H9 (cell line): ENCODE measurements at regions not wholly inside any gene's neighbourhood (a gene's known extent, or its start where the extent isn't known, plus 50 kb on each side); places are given as distances from the start of the nearest gene placed in this dataset.

Experiments used
- DNase-seq: peaks from one replicate; pipeline ENCODE4 v3.0.0-alpha.2; 2017
- H2AFZ ChIP-seq: one replicate; pipeline ENCODE4 v1.6.1; 2013; ENCODE audit warnings: mild to moderate bottlenecking, low read length, control low read depth, moderate library complexity
- H2AK5ac ChIP-seq: 2 replicates; pipeline ENCODE4 v1.6.1; 2013; ENCODE audit warnings: low read length, control low read depth, mixed read lengths; ENCODE audit not compliant: insufficient read length
- H2BK120ac ChIP-seq: one replicate; pipeline ENCODE4 v1.6.1; 2013; ENCODE audit warnings: low read depth, mild to moderate bottlenecking, low read length, control low read depth, inconsistent platforms; ENCODE audit not compliant: poor library complexity, severe bottlenecking
- H2BK12ac ChIP-seq: 2 replicates; pipeline ENCODE4 v1.6.1; 2013; ENCODE audit warnings: low read length, control low read depth, mixed read lengths, low read depth; ENCODE audit not compliant: insufficient read length
- H2BK15ac ChIP-seq: 2 replicates; pipeline ENCODE4 v1.6.1; 2013; ENCODE audit warnings: low read depth, low read length, control low read depth
- H2BK20ac ChIP-seq: one replicate; pipeline ENCODE4 v1.6.1; 2013; ENCODE audit warnings: low read depth, mild to moderate bottlenecking, low read length, control low read depth, inconsistent platforms; ENCODE audit not compliant: poor library complexity, severe bottlenecking
- H2BK5ac ChIP-seq: 2 replicates; pipeline ENCODE4 v1.6.1; 2013; ENCODE audit warnings: low read length, control low read depth, mixed read lengths; ENCODE audit not compliant: insufficient read length
- H3K14ac ChIP-seq: 2 replicates; pipeline ENCODE4 v1.6.1; 2013; ENCODE audit warnings: low read length, control low read depth; ENCODE audit not compliant: insufficient read depth
- H3K18ac ChIP-seq: 2 replicates; pipeline ENCODE4 v1.6.1; 2013; ENCODE audit warnings: low read depth, mild to moderate bottlenecking, mixed read lengths, low read length, control low read depth; ENCODE audit not compliant: insufficient read length
- H3K23ac ChIP-seq: 2 replicates; pipeline ENCODE4 v1.6.1; 2013; ENCODE audit warnings: low read length, control low read depth, mixed read lengths, low read depth; ENCODE audit not compliant: insufficient read length
- H3K23me2 ChIP-seq: 2 replicates; pipeline ENCODE4 v1.6.1; 2013; ENCODE audit warnings: low read depth, mild to moderate bottlenecking, mixed read lengths, low read length, control low read depth; ENCODE audit not compliant: insufficient read length, poor library complexity, severe bottlenecking
- H3K27ac ChIP-seq: 2 replicates; pipeline ENCODE4 v1.5.1; 2013; ENCODE audit warnings: low read length, control low read depth, mixed read lengths, low read depth; ENCODE audit not compliant: insufficient read length
- H3K27me3 ChIP-seq: 2 replicates; pipeline ENCODE4 v1.6.1; 2013; ENCODE audit warnings: low read length, control low read depth, inconsistent platforms; ENCODE audit not compliant: insufficient read depth
- H3K4ac ChIP-seq: 2 replicates; pipeline ENCODE4 v1.6.1; 2013; ENCODE audit warnings: low read depth, mild to moderate bottlenecking, control low read depth, inconsistent platforms, low read length, moderate library complexity
- H3K4me1 ChIP-seq: 2 replicates; pipeline ENCODE4 v1.6.1; 2013; ENCODE audit warnings: low read length, control low read depth, inconsistent platforms; ENCODE audit not compliant: insufficient read depth
- H3K4me2 ChIP-seq: 2 replicates; pipeline ENCODE4 v1.6.1; 2013; ENCODE audit warnings: low read length, control low read depth, mixed read lengths; ENCODE audit not compliant: insufficient read length, insufficient read depth
- H3K56ac ChIP-seq: 2 replicates; pipeline ENCODE4 v1.6.1; 2013; ENCODE audit warnings: low read depth, mild to moderate bottlenecking, mixed read lengths, low read length, control low read depth; ENCODE audit not compliant: insufficient read length
- H3K79me1 ChIP-seq: 2 replicates; pipeline ENCODE4 v1.6.1; 2013; ENCODE audit warnings: low read depth, mild to moderate bottlenecking, moderate library complexity, low read length, control low read depth, inconsistent platforms; ENCODE audit not compliant: insufficient read depth, poor library complexity, severe bottlenecking
- H3K79me2 ChIP-seq: 2 replicates; pipeline ENCODE4 v1.6.1; 2013; ENCODE audit warnings: low read length, control low read depth, inconsistent platforms; ENCODE audit not compliant: insufficient read depth
- H3K9ac ChIP-seq: 2 replicates; pipeline ENCODE4 v1.6.1; 2013; ENCODE audit warnings: low read length, control low read depth, mixed read lengths; ENCODE audit not compliant: insufficient read length; ENCODE audit errors: extremely low read depth
- H3K9me3 ChIP-seq: one replicate; pipeline ENCODE4 v1.6.1; 2013; ENCODE audit warnings: low read depth, low read length, inconsistent platforms; ENCODE audit not compliant: control insufficient read depth
- H3T11ph ChIP-seq: one replicate; pipeline ENCODE4 v1.6.1; 2013; ENCODE audit warnings: mild to moderate bottlenecking, low read length, control low read depth, inconsistent platforms
- H4K20me1 ChIP-seq: one replicate; pipeline ENCODE4 v1.6.1; 2013; ENCODE audit not compliant: control insufficient read depth, insufficient read length, insufficient read depth
- H4K5ac ChIP-seq: 2 replicates; pipeline ENCODE4 v1.6.1; 2013; ENCODE audit warnings: low read depth, mild to moderate bottlenecking, mixed read lengths, low read length, control low read depth; ENCODE audit not compliant: insufficient read length
- H4K8ac ChIP-seq: replicated peaks from 2 replicates; pipeline ENCODE4 v1.6.1; 2013; ENCODE audit warnings: low read length, control low read depth, mixed read lengths, low read depth; ENCODE audit not compliant: insufficient read length
- H4K91ac ChIP-seq: 2 replicates; pipeline ENCODE4 v1.6.1; 2013; ENCODE audit warnings: low read depth, mild to moderate bottlenecking, moderate library complexity, mixed read lengths, low read length, control low read depth; ENCODE audit not compliant: insufficient read length
- H3K27ac Mint-ChIP-seq, 3 experiments: 2 replicates in 2 of 3; 3 replicates in 1 of 3; pipeline ENCODE4 v1.8.0; 2020 to 2021; ENCODE audit warnings: mixed read lengths in 3 of 3, mild to moderate bottlenecking in 1 of 3, moderate library complexity in 1 of 3
- H3K27me3 Mint-ChIP-seq: 2 replicates; pipeline ENCODE4 v1.8.0; 2021; ENCODE audit warnings: low read depth, mild to moderate bottlenecking, moderate library complexity, mixed read lengths
- H3K36me3 Mint-ChIP-seq, 3 experiments: 2 replicates in 2 of 3; 3 replicates in 1 of 3; pipeline ENCODE4 v1.8.0; 2020 to 2021; ENCODE audit warnings: low read depth in 3 of 3, mixed read lengths in 3 of 3; ENCODE audit not compliant: insufficient read depth in 1 of 3
- H3K4me1 Mint-ChIP-seq, 2 experiments: 2 replicates each; pipeline ENCODE4 v1.8.0; 2020; ENCODE audit warnings: mixed read lengths in 2 of 2
- H3K4me3 Mint-ChIP-seq, 2 experiments: 2 replicates in 1 of 2; 3 replicates in 1 of 2; pipeline ENCODE4 v1.8.0; 2020 to 2021; ENCODE audit warnings: mild to moderate bottlenecking in 2 of 2, mixed read lengths in 2 of 2, moderate library complexity in 1 of 2
- H3K9me3 Mint-ChIP-seq, 2 experiments: 2 replicates in 1 of 2; 3 replicates in 1 of 2; pipeline ENCODE4 v1.8.0; 2020; ENCODE audit warnings: mild to moderate bottlenecking in 2 of 2, mixed read lengths in 2 of 2, moderate library complexity in 1 of 2
- WGBS: extraction: QIAGEN DNeasy Blood & Tissue Kit; methylation state at CpG from one replicate; pipeline ENCODE4 v1.1.7; 2013; ENCODE audit warnings: missing lambda C conversion rate, low lambda C conversion rate, mixed read lengths; ENCODE audit not compliant: insufficient read length; ENCODE audit errors: extremely low coverage; 5-methylcytosine and 5-hydroxymethylcytosine counted together
- TF ChIP-seq, protein P1 (sequence below): fragments of 200-600 bp; sonication (generic); conservative IDR thresholded peaks from 3 replicates; pipeline ENCODE4 v1.8.0; 2021; ENCODE audit warnings: antibody characterized with exemption, mild to moderate bottlenecking

DNA sequence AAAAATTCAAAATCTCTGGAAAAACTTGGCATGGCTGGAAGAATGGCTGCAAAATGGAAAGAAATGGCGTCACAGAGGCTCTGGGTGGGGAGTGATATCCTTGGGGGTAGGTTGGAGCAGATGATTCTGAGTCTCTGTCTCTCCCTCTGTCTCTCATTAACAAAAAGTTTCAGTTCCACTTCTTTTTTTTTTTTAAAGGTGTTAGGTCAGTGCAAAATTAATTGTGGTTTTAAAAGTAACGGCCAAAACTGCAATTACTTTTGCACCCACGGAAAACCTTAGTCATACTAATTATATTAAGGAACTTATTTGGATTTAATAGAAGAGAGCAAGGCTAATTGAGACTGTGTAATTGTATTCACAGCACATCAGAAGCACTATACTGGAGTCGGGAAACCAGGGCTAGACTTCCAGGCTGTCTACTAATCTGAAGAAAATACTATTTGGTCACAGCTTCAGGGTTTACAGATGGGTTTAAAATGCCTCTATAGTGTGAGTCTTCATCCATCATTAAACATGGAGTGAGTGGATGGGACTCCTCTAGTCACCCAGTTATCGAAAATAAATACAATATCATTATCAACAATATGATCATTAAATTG is 289.1 kb upstream of the PLD5 start:
- TF ChIP-seq, protein P1, sequence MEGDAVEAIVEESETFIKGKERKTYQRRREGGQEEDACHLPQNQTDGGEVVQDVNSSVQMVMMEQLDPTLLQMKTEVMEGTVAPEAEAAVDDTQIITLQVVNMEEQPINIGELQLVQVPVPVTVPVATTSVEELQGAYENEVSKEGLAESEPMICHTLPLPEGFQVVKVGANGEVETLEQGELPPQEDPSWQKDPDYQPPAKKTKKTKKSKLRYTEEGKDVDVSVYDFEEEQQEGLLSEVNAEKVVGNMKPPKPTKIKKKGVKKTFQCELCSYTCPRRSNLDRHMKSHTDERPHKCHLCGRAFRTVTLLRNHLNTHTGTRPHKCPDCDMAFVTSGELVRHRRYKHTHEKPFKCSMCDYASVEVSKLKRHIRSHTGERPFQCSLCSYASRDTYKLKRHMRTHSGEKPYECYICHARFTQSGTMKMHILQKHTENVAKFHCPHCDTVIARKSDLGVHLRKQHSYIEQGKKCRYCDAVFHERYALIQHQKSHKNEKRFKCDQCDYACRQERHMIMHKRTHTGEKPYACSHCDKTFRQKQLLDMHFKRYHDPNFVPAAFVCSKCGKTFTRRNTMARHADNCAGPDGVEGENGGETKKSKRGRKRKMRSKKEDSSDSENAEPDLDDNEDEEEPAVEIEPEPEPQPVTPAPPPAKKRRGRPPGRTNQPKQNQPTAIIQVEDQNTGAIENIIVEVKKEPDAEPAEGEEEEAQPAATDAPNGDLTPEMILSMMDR = no peak
- H3K14ac ChIP-seq = no peak overlapping the region

More for the DNA sequence above, 289.1 kb upstream of the PLD5 start:
- no peak overlapping the region for H2BK120ac ChIP-seq
- H3K56ac ChIP-seq = no peak overlapping the region
- Mint-ChIP-seq H3K4me3 (no peak overlapping the region), H3K36me3 (no peaks in the 10 kb centered on the region), H3K4me1 (no peaks in the 10 kb centered on the region; a peak in 1 of 4 replicates), H3K27me3 (no peaks in the 10 kb centered on the region), H3K9me3 (no peaks in the 10 kb centered on the region), H3K27ac (no peak overlapping the region)
- no peaks in the 10 kb centered on the region for H3K4me1 ChIP-seq
- no peaks in the 10 kb centered on the region for H4K20me1 ChIP-seq
- H3T11ph ChIP-seq = no peak overlapping the region
- no peak overlapping the region for H3K27ac ChIP-seq
- H3K18ac ChIP-seq = no peak overlapping the region
- no peak for DNase-seq
- no peak overlapping the region for H2BK20ac ChIP-seq
- no peaks in the 10 kb centered on the region for H3K79me2 ChIP-seq
- no peaks in the 10 kb centered on the region for H3K79me1 ChIP-seq
- no peak overlapping the region for H3K4ac ChIP-seq
- no peak overlapping the region for H2AK5ac ChIP-seq
- no peak overlapping the region for H4K8ac ChIP-seq
- H2BK15ac ChIP-seq = no peak overlapping the region
- no peak overlapping the region for H3K9ac ChIP-seq
- H3K9me3 ChIP-seq = no peaks in the 10 kb centered on the region
- H2BK12ac ChIP-seq = no peak overlapping the region
- no peak overlapping the region for H3K4me2 ChIP-seq
- H3K27me3 ChIP-seq = no peaks in the 10 kb centered on the region
- H4K91ac ChIP-seq = no peak overlapping the region
- H4K5ac ChIP-seq = no peak overlapping the region
- no CpG with 5 or more reads among the region's 5 CpGs for WGBS
- H3K23ac ChIP-seq = no peak overlapping the region
- no peaks in the 10 kb centered on the region for H3K23me2 ChIP-seq
- no peak overlapping the region for H2AFZ ChIP-seq
- no peak overlapping the region for H2BK5ac ChIP-seq
